ENCODE measurements at regions not wholly inside any gene's neighbourhood (a gene's known extent, or its start where the extent isn't known, plus 50 kb on each side); places are given as distances from the start of the nearest gene placed in this dataset.

DNA sequence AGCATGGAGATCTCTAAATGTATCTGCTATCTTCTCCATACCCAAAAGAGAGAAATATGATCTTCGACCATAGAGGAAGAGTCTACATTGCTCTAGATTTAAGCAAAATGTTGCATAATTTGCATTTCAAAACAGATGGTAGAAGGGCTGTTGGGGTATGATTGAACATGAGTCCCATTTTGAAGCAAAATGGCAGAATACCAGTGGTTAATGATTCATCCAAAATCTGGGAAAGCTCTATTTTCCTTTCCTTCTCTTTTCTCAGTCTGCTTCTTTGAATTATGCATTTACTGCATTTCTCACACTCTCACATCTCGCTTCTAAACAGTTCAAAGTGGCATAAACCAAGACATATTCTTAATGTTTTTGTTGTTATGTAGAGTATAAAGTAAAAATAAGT is 178.5 kb downstream of the MACC1 start:
- H3K4me3 ChIP-seq (ENCODE audit: low read length): no peak overlapping the region
- no peak overlapping the region for H3K9ac ChIP-seq (ENCODE audit: low read length)
- no peaks in the 10 kb centered on the region for H3K9me2 ChIP-seq (ENCODE audit: insufficient read depth, low read length)
- no peak overlapping the region for H3K4me2 ChIP-seq (ENCODE audit: low read length)
- H3F3A ChIP-seq (ENCODE audit: insufficient read depth, low read length, poor library complexity, severe bottlenecking): no peaks in the 10 kb centered on the region
- H3K27me3 ChIP-seq (ENCODE audit: insufficient read depth, low read depth, low read length): no peaks in the 10 kb centered on the region
- H2AFZ ChIP-seq (ENCODE audit: low read depth, low read length): no peak overlapping the region
- H3K9me3 ChIP-seq (ENCODE audit: low read length): no peaks in the 10 kb centered on the region
- H3K36me3 ChIP-seq (ENCODE audit: insufficient read depth, low read length): no peaks in the 10 kb centered on the region
- H3K79me2 ChIP-seq (replicated peaks; ENCODE audit: insufficient read depth, low read length): no peaks in the 10 kb centered on the region
- no peaks in the 10 kb centered on the region for H4K20me1 ChIP-seq (ENCODE audit: insufficient read depth)
- TF ChIP-seq RAD21 (conservative IDR thresholded peaks at IDR 0.05) (no peak), EZH2 (IDR thresholded peaks at IDR 0.05; ENCODE audit: borderline replicate concordance, insufficient read depth, low read length, poor library complexity, severe bottlenecking) (no peak), TAF1 (IDR thresholded peaks at IDR 0.05; ENCODE audit: low read depth) (no peak), MXI1 (conservative IDR thresholded peaks at IDR 0.05; ENCODE audit: poor library complexity, severe bottlenecking) (no peak), POLR2AphosphoS5 (IDR thresholded peaks at IDR 0.05) (no peak), EP300 (conservative IDR thresholded peaks at IDR 0.05; ENCODE audit: poor library complexity, severe bottlenecking) (no peak), SMC3 (conservative IDR thresholded peaks at IDR 0.05; ENCODE audit: poor library complexity) (no peak)
- TF ChIP-seq, protein P1, sequence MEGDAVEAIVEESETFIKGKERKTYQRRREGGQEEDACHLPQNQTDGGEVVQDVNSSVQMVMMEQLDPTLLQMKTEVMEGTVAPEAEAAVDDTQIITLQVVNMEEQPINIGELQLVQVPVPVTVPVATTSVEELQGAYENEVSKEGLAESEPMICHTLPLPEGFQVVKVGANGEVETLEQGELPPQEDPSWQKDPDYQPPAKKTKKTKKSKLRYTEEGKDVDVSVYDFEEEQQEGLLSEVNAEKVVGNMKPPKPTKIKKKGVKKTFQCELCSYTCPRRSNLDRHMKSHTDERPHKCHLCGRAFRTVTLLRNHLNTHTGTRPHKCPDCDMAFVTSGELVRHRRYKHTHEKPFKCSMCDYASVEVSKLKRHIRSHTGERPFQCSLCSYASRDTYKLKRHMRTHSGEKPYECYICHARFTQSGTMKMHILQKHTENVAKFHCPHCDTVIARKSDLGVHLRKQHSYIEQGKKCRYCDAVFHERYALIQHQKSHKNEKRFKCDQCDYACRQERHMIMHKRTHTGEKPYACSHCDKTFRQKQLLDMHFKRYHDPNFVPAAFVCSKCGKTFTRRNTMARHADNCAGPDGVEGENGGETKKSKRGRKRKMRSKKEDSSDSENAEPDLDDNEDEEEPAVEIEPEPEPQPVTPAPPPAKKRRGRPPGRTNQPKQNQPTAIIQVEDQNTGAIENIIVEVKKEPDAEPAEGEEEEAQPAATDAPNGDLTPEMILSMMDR (IDR thresholded peaks at IDR 0.05; ENCODE audit: poor library complexity, severe bottlenecking): no peak
- TF ChIP-seq, protein P2, sequence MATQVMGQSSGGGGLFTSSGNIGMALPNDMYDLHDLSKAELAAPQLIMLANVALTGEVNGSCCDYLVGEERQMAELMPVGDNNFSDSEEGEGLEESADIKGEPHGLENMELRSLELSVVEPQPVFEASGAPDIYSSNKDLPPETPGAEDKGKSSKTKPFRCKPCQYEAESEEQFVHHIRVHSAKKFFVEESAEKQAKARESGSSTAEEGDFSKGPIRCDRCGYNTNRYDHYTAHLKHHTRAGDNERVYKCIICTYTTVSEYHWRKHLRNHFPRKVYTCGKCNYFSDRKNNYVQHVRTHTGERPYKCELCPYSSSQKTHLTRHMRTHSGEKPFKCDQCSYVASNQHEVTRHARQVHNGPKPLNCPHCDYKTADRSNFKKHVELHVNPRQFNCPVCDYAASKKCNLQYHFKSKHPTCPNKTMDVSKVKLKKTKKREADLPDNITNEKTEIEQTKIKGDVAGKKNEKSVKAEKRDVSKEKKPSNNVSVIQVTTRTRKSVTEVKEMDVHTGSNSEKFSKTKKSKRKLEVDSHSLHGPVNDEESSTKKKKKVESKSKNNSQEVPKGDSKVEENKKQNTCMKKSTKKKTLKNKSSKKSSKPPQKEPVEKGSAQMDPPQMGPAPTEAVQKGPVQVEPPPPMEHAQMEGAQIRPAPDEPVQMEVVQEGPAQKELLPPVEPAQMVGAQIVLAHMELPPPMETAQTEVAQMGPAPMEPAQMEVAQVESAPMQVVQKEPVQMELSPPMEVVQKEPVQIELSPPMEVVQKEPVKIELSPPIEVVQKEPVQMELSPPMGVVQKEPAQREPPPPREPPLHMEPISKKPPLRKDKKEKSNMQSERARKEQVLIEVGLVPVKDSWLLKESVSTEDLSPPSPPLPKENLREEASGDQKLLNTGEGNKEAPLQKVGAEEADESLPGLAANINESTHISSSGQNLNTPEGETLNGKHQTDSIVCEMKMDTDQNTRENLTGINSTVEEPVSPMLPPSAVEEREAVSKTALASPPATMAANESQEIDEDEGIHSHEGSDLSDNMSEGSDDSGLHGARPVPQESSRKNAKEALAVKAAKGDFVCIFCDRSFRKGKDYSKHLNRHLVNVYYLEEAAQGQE (IDR thresholded peaks at IDR 0.05; ENCODE audit: borderline replicate concordance): no peak
- H3K27ac ChIP-seq (ENCODE audit: low read length): no peak overlapping the region

DNA sequence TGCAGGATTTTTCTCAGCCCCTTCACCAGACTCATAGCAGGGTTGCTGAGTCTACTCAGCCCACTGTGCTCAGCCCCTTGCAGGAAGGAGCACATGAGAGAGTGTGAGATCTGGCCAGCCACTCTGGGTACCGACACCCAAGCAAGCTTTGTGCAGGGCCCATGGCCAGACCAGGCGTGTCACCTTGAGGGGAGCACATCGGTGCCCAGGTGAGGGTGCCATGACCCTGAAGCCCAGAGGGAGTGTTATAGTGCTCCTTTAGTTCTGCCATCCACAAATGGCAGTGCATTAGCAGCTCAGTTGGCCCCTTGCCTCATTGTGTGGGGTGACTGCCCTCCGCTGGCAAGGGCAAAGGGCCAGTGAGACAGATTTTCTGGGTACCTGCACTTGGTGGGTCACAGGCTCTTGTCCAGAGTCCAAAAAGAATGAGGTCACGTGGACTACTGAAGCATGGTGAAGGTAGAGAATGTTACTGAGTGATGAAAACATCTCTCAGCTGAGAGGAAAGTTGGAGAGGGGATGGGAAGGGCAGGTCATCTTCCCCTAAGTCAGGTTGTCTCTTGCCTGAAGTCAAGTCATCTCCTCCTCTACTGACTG is 181.8 kb downstream of the MACC1 start:
- no peak overlapping the region for H3K4me2 ChIP-seq (ENCODE audit: low read length)
- no peaks in the 10 kb centered on the region for H3K79me2 ChIP-seq (replicated peaks; ENCODE audit: insufficient read depth, low read length)
- no peaks in the 10 kb centered on the region for H4K20me1 ChIP-seq (ENCODE audit: insufficient read depth)
- H3F3A ChIP-seq (ENCODE audit: insufficient read depth, low read length, poor library complexity, severe bottlenecking): no peaks in the 10 kb centered on the region
- no peak overlapping the region for H3K27ac ChIP-seq (ENCODE audit: low read length)
- no peak overlapping the region for H3K9ac ChIP-seq (ENCODE audit: low read length)
- TF ChIP-seq, protein P1 (IDR thresholded peaks at IDR 0.05; ENCODE audit: poor library complexity, severe bottlenecking): no peak
- TF ChIP-seq, protein P2 (IDR thresholded peaks at IDR 0.05; ENCODE audit: borderline replicate concordance): no peak
- TF ChIP-seq TAF1 (IDR thresholded peaks at IDR 0.05; ENCODE audit: low read depth) (no peak), SMC3 (conservative IDR thresholded peaks at IDR 0.05; ENCODE audit: poor library complexity) (no peak), RAD21 (conservative IDR thresholded peaks at IDR 0.05) (no peak), POLR2AphosphoS5 (IDR thresholded peaks at IDR 0.05) (no peak), EP300 (conservative IDR thresholded peaks at IDR 0.05; ENCODE audit: poor library complexity, severe bottlenecking) (no peak), MXI1 (conservative IDR thresholded peaks at IDR 0.05; ENCODE audit: poor library complexity, severe bottlenecking) (no peak), EZH2 (IDR thresholded peaks at IDR 0.05; ENCODE audit: borderline replicate concordance, insufficient read depth, low read length, poor library complexity, severe bottlenecking) (no peak)
- no peak overlapping the region for H3K4me3 ChIP-seq (ENCODE audit: low read length)
- H3K9me3 ChIP-seq (ENCODE audit: low read length): no peaks in the 10 kb centered on the region
- H3K36me3 ChIP-seq (ENCODE audit: insufficient read depth, low read length): no peaks in the 10 kb centered on the region
- no peaks in the 10 kb centered on the region for H3K9me2 ChIP-seq (ENCODE audit: insufficient read depth, low read length)
- no peak overlapping the region for H2AFZ ChIP-seq (ENCODE audit: low read depth, low read length)
- no peaks in the 10 kb centered on the region for H3K27me3 ChIP-seq (ENCODE audit: insufficient read depth, low read depth, low read length)

Measured in neural cell (in vitro differentiated cells).